K562 (cell line): ENCODE measurements at regions not wholly inside any gene's neighbourhood (a gene's known extent, or its start where the extent isn't known, plus 50 kb on each side); places are given as distances from the start of the nearest gene placed in this dataset.
A peak's percentile ranks its signal among the peaks of the same experiment; 100 is the strongest.
"Not testable (repeated sequence)": the region's sequence is repeated elsewhere in the genome, so short reads cannot be mapped to it uniquely, and the experiment has no call there.

Experiments used
- ATAC-seq: fragments of 200-7000 bp; cut with Tn5 transposase; 3 replicates; pipeline ENCODE4 v1.9.1; 2020; ENCODE audit warnings: moderate library complexity
- BruUV-seq: library from RNA; stranded (reverse); fragments of 400-500 nt; replicated peaks from 2 replicates; lab custom pipeline; 2021; lab: Mats Ljungman, UMichigan
- CTCF ChIA-PET: fragments of 300-600 bp; formaldehyde crosslinking; extraction: SDS; loops from one replicate; lab custom pipeline; 2021; ENCODE audit warnings: low intra/inter-chr PET ratio; lab: Yijun Ruan, JAX
- POLR2A ChIA-PET: fragments of 300-600, 350-650 bp; sonication (Branson Sonifier 250); formaldehyde crosslinking; extraction: SDS; loops from one replicate; lab custom pipeline; 2021; ENCODE audit warnings: antibody characterized with exemption, inconsistent platforms; lab: Yijun Ruan, JAX
- DNase-seq, 4 experiments: peaks; one replicate each; pipeline versions ENCODE4 v3.0.0 to v3.0.0-alpha.2; 2011 to 2018; ENCODE audit warnings: low spot score in 3 of 4, mixed read lengths in 3 of 4; ENCODE audit errors: extremely low read depth in 1 of 4
- FAIRE-seq: peaks from 2 replicates; lab custom pipeline; 2011; peaks lifted over from hg19 to GRCh38; lab: Jason Lieb, UNC
- H2AFZ ChIP-seq: 2 replicates; pipeline ENCODE4 v1.6.0; 2011; ENCODE audit warnings: low read depth, low read length, control low read depth, inconsistent platforms
- H3K27ac ChIP-seq: fragments of 200-600 bp; 3 replicates; pipeline ENCODE4 v1.8.0; 2011; ENCODE audit warnings: low read depth, mild to moderate bottlenecking, control low read depth, inconsistent platforms, low read length, moderate library complexity, mixed read lengths; ENCODE audit errors: extremely low read depth
- H3K27me3 ChIP-seq, 2 experiments: fragments of 300-600 bp in 1 of 2; 2 replicates in 1 of 2; 3 replicates in 1 of 2; pipeline versions ENCODE4 v1.6.0 to v1.8.0; 2011; ENCODE audit warnings: inconsistent platforms in 2 of 2, low read length in 2 of 2, mild to moderate bottlenecking in 1 of 2, mixed read lengths in 1 of 2, moderate library complexity in 1 of 2; ENCODE audit not compliant: control insufficient read depth in 2 of 2, insufficient read depth in 2 of 2
- H3K36me3 ChIP-seq: fragments of 300-600 bp; 3 replicates; pipeline ENCODE4 v1.8.0; 2011; ENCODE audit warnings: mild to moderate bottlenecking, low read length, inconsistent platforms; ENCODE audit not compliant: control insufficient read depth, insufficient read depth
- H3K4me1 ChIP-seq, 2 experiments: fragments of 200-600 bp in 1 of 2; replicated peaks in 1 of 2; 2 replicates in 1 of 2; 3 replicates in 1 of 2; pipeline versions ENCODE4 v1.5.1 to v1.8.0; 2011; ENCODE audit warnings: inconsistent platforms in 2 of 2, low read length in 2 of 2, mild to moderate bottlenecking in 1 of 2, mixed read lengths in 1 of 2, moderate library complexity in 1 of 2; ENCODE audit not compliant: control insufficient read depth in 2 of 2, insufficient read depth in 2 of 2
- H3K4me2 ChIP-seq: 2 replicates; pipeline ENCODE4 v1.6.1; 2011; ENCODE audit warnings: low read length, control low read depth, inconsistent platforms, mixed read lengths; ENCODE audit not compliant: insufficient read depth
- H3K4me3 ChIP-seq: fragments of 200-600 bp; sonication (generic), shearing (Covaris generic); 2 replicates; pipeline ENCODE4 v1.5.1; 2016; ENCODE audit warnings: control low read depth, inconsistent platforms
- H3K79me2 ChIP-seq: fragments of 200-600 bp; 3 replicates; pipeline ENCODE4 v1.8.0; 2011; ENCODE audit warnings: low read length, inconsistent platforms; ENCODE audit not compliant: control insufficient read depth, insufficient read depth
- H3K9ac ChIP-seq, 2 experiments: 2 replicates each; pipeline versions ENCODE4 v1.6.0 to v1.6.1; 2011; ENCODE audit warnings: low read depth in 2 of 2, low read length in 2 of 2, control low read depth in 1 of 2, inconsistent platforms in 1 of 2, mild to moderate bottlenecking in 1 of 2, mixed read lengths in 1 of 2; ENCODE audit not compliant: insufficient read depth in 1 of 2
- H3K9me1 ChIP-seq: one replicate; pipeline ENCODE4 v1.6.0; 2011; ENCODE audit warnings: inconsistent platforms, mild to moderate bottlenecking, low read length, moderate library complexity; ENCODE audit not compliant: control insufficient read depth, insufficient read depth
- H3K9me3 ChIP-seq: replicated peaks from 2 replicates; pipeline ENCODE4 v1.5.1; 2011; ENCODE audit warnings: low read depth, low read length, inconsistent platforms; ENCODE audit not compliant: control insufficient read depth, insufficient read depth
- H4K20me1 ChIP-seq: replicated peaks from 2 replicates; pipeline ENCODE4 v1.6.1; 2011; ENCODE audit warnings: low read length, inconsistent platforms, mixed read lengths; ENCODE audit not compliant: control insufficient read depth, insufficient read depth
- ZNF408 ChIP-seq: fragments of 250-450 bp; sonication (Bioruptor Pico); IDR thresholded peaks from 2 replicates; pipeline ENCODE4 v1.4.0; 2020; ENCODE audit warnings: low read depth, mild to moderate bottlenecking, moderate library complexity
- WGBS: fragments of 100-300 bp; shearing (Covaris generic); methylation state at CpG from one replicate; pipeline ENCODE4 v1.1.6; 2016; ENCODE audit warnings: low coverage, mixed read lengths; ENCODE audit not compliant: insufficient coverage; ENCODE audit errors: missing lambda C conversion rate; 5-methylcytosine and 5-hydroxymethylcytosine counted together
- in situ Hi-C: fragments of 300-500 bp; cut with MboI; formaldehyde crosslinking; loops from 4 replicates; pipeline ENCODE4 v1.15.0; 2018; ENCODE audit warnings: inconsistent platforms, mixed read lengths
- intact Hi-C: fragments of 100-400 bp; cut with micrococcal nuclease; formaldehyde crosslinking; loops from 2 replicates; pipeline ENCODE4 v1.14.2; 2022
- TF ChIP-seq, protein P1 (sequence below), 3 experiments: fragments of 200-800 bp in 1 of 3; fragments of 250-450 bp in 1 of 3; fragments of 450-650 bp in 1 of 3; sonication (Bioruptor Pico) in 1 of 3; sonication (Bioruptor generic) in 1 of 3; formaldehyde crosslinking in 1 of 3; IDR thresholded peaks; 2 replicates each; pipeline versions ENCODE4 v1.6.1 to v1.8.0; 2016 to 2022; ENCODE audit warnings: mild to moderate bottlenecking in 2 of 3, missing genetic modification characterization in 2 of 3, missing compliant biosample characterization in 1 of 3, moderate library complexity in 1 of 3
- TF ChIP-seq, protein P2 (sequence below): fragments of 250-450 bp; sonication (Bioruptor Pico); IDR thresholded peaks from 2 replicates; pipeline ENCODE4 v1.8.0; 2022; ENCODE audit warnings: inconsistent platforms, mild to moderate bottlenecking, moderate library complexity, borderline replicate concordance

DNA sequence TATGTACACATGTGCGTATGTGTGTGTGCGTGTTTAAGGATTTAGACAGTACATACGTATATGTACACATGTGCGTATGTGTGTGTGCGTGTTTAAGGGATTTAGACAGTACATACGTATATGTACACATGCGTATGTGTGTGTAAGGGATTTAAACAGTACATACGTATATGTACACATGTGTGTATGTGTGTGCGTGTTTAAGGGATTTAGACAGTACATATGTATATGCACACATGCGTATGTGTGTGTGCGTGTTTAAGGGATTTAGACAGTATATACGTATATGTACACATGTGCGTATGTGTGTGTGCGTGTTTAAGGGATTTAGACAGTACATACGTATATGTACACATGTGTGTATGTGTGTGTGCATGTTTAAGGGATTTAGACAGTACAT lies 102.1 kb upstream of the ALKAL2 start:
- H3K36me3 ChIP-seq, H2AFZ ChIP-seq, H3K4me2 ChIP-seq, ATAC-seq, H3K9me3 ChIP-seq, BruUV-seq, POLR2A ChIA-PET, in situ Hi-C loops, FAIRE-seq, H3K79me2 ChIP-seq, DNase-seq, H3K9me1 ChIP-seq, H3K4me3 ChIP-seq, H3K9ac ChIP-seq, intact Hi-C loops, H3K4me1 ChIP-seq, H3K27ac ChIP-seq, H4K20me1 ChIP-seq, CTCF ChIA-PET: not testable (repeated sequence)
- H3K27me3 ChIP-seq: peaks cover 3 to 36% of the 10 kb centered on the region in 2 experiments; a peak in 3 of 5 replicates
- TF ChIP-seq, protein P1, sequence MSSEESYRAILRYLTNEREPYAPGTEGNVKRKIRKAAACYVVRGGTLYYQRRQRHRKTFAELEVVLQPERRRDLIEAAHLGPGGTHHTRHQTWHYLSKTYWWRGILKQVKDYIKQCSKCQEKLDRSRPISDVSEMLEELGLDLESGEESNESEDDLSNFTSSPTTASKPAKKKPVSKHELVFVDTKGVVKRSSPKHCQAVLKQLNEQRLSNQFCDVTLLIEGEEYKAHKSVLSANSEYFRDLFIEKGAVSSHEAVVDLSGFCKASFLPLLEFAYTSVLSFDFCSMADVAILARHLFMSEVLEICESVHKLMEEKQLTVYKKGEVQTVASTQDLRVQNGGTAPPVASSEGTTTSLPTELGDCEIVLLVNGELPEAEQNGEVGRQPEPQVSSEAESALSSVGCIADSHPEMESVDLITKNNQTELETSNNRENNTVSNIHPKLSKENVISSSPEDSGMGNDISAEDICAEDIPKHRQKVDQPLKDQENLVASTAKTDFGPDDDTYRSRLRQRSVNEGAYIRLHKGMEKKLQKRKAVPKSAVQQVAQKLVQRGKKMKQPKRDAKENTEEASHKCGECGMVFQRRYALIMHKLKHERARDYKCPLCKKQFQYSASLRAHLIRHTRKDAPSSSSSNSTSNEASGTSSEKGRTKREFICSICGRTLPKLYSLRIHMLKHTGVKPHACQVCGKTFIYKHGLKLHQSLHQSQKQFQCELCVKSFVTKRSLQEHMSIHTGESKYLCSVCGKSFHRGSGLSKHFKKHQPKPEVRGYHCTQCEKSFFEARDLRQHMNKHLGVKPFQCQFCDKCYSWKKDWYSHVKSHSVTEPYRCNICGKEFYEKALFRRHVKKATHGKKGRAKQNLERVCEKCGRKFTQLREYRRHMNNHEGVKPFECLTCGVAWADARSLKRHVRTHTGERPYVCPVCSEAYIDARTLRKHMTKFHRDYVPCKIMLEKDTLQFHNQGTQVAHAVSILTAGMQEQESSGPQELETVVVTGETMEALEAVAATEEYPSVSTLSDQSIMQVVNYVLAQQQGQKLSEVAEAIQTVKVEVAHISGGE (CRISPR knock-in tag; IDR thresholded peaks at IDR 0.05): 0 out of 6 replicates have a peak, but pooled peaks of 1 of the 3 experiments have one; percentile 51
- TF ChIP-seq ZNF408: 0 out of 2 replicates have a peak, but pooled peaks have one; percentile 6
- TF ChIP-seq, protein P2, sequence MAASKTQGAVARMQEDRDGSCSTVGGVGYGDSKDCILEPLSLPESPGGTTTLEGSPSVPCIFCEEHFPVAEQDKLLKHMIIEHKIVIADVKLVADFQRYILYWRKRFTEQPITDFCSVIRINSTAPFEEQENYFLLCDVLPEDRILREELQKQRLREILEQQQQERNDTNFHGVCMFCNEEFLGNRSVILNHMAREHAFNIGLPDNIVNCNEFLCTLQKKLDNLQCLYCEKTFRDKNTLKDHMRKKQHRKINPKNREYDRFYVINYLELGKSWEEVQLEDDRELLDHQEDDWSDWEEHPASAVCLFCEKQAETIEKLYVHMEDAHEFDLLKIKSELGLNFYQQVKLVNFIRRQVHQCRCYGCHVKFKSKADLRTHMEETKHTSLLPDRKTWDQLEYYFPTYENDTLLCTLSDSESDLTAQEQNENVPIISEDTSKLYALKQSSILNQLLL: peak; percentile 84; the same call in 1 of the 2 replicates
- 66% methylated on average over 15 of the region's 15 CpGs for WGBS
